ENCODE measurements at regions not wholly inside any gene's neighbourhood (a gene's known extent, or its start where the extent isn't known, plus 50 kb on each side); places are given as distances from the start of the nearest gene placed in this dataset.

DNA sequence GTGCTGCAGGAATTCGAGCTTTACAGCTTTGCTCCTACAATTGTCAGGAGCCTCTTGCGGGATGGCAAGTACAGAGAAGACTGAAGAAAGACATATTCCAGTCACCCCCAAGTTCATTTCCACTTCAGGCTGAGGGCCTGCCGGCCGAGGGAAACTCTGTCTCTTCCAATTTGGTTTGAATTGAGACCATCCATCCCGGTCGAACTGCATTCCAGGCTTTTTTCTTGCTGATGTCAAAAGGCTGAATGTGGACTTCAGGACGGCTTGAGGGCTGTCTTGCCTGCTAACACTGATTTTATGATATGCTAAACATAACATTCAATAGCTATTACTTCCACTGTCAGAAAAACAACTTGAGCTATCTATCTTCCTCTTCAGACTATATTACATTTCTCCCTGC is 79.8 kb upstream of the PLXNA2 start:
- Histone ChIP-seq H4K20me1 (ENCODE audit: insufficient read depth, low read length) (no peaks in the 10 kb centered on the region), H3K27me3 (ENCODE audit: insufficient read depth, low read length, poor library complexity) (peaks cover 17% of the 10 kb centered on the region), H3K9ac (ENCODE audit: low read depth, low read length) (no peak overlapping the region), H3K4me1 (ENCODE audit: insufficient read depth, low read length) (no peaks in the 10 kb centered on the region), H3K36me3 (ENCODE audit: insufficient read depth, low read length) (no peaks in the 10 kb centered on the region), H3K9me3 (ENCODE audit: insufficient read depth, low read length, severe bottlenecking) (no peaks in the 10 kb centered on the region), H3K4me2 (ENCODE audit: insufficient read depth, low read length) (no peak overlapping the region), H3K79me2 (ENCODE audit: insufficient read depth, low read length) (no peaks in the 10 kb centered on the region), H3K4me3 (ENCODE audit: low read depth in 1 of 2, low read length in 2 of 2) (no peak overlapping the region), H3K27ac (ENCODE audit: low read length) (no peak overlapping the region), H2AFZ (ENCODE audit: low read depth, low read length) (no peak overlapping the region)
- ATAC-seq (ENCODE audit: insufficient read depth, low read depth), result no peak
- no peak for TF ChIP-seq EZH2 (IDR thresholded peaks at IDR 0.05; ENCODE audit: borderline replicate concordance, low read depth, low read length, severe bottlenecking)
- TF ChIP-seq, protein P1, sequence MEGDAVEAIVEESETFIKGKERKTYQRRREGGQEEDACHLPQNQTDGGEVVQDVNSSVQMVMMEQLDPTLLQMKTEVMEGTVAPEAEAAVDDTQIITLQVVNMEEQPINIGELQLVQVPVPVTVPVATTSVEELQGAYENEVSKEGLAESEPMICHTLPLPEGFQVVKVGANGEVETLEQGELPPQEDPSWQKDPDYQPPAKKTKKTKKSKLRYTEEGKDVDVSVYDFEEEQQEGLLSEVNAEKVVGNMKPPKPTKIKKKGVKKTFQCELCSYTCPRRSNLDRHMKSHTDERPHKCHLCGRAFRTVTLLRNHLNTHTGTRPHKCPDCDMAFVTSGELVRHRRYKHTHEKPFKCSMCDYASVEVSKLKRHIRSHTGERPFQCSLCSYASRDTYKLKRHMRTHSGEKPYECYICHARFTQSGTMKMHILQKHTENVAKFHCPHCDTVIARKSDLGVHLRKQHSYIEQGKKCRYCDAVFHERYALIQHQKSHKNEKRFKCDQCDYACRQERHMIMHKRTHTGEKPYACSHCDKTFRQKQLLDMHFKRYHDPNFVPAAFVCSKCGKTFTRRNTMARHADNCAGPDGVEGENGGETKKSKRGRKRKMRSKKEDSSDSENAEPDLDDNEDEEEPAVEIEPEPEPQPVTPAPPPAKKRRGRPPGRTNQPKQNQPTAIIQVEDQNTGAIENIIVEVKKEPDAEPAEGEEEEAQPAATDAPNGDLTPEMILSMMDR (IDR thresholded peaks at IDR 0.05; ENCODE audit: borderline replicate concordance, extremely low read depth, low read length, poor library complexity, severe bottlenecking), result no peak
- DNase-seq, result no peak

DNA sequence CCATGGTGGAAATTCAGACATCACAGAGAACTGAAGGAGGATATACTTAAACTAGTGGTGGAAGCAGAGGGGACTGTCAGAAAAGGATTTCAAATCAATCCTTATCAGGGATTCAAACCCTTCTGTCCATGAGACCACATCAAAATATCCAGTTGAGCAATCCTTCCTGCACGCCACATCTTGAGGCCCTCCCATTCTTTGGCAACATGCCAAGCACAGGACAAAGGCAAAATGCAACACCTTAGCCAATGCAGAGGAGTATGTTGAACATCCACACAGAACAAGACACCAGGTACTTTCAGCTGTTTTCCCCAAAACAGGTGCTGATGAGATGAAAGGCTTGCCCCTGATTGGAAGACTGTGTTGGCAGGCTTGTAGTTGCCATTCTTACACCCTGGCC is 81.8 kb upstream of the PLXNA2 start:
- no peaks in the 10 kb centered on the region for H3K4me1 ChIP-seq (ENCODE audit: insufficient read depth, low read length)
- no peaks in the 10 kb centered on the region for H4K20me1 ChIP-seq (ENCODE audit: insufficient read depth, low read length)
- no peaks in the 10 kb centered on the region for H3K9me3 ChIP-seq (ENCODE audit: insufficient read depth, low read length, severe bottlenecking)
- no peaks in the 10 kb centered on the region for H3K79me2 ChIP-seq (ENCODE audit: insufficient read depth, low read length)
- H3K9ac ChIP-seq (ENCODE audit: low read depth, low read length), result no peak overlapping the region
- no peak overlapping the region for H3K4me3 ChIP-seq (ENCODE audit: low read depth in 1 of 2, low read length in 2 of 2)
- DNase-seq (no peak), ATAC-seq (ENCODE audit: insufficient read depth, low read depth) (no peak)
- no peak overlapping the region for H3K27ac ChIP-seq (ENCODE audit: low read length)
- TF ChIP-seq, protein P1 (IDR thresholded peaks at IDR 0.05; ENCODE audit: borderline replicate concordance, extremely low read depth, low read length, poor library complexity, severe bottlenecking), result no peak
- TF ChIP-seq EZH2 (IDR thresholded peaks at IDR 0.05; ENCODE audit: borderline replicate concordance, low read depth, low read length, severe bottlenecking), result no peak
- H3K27me3 ChIP-seq (ENCODE audit: insufficient read depth, low read length, poor library complexity), result peaks cover 13% of the 10 kb centered on the region
- H3K36me3 ChIP-seq (ENCODE audit: insufficient read depth, low read length), result no peaks in the 10 kb centered on the region
- no peak overlapping the region for H3K4me2 ChIP-seq (ENCODE audit: insufficient read depth, low read length)
- H2AFZ ChIP-seq (ENCODE audit: low read depth, low read length), result no peak overlapping the region

DNA sequence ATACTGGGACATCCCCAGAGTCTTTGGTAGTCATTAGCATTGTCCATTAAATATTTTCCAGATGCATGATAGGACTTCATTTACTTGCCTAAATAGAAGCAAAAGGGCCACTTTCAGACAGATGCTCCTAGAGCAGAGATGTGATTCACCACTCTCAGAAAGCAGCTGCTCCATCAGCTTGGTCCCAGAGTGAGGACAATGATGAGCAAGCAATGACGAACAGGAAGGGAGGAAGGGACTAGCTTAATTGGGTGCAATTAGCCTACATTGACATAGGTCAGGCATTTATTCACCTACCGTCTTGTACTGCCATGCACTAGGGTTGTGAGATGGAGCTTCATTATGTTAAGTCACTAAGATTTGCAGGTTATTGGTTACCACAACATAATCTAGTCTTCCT is 85.1 kb upstream of the PLXNA2 start:
- no peak for TF ChIP-seq EZH2 (IDR thresholded peaks at IDR 0.05; ENCODE audit: borderline replicate concordance, low read depth, low read length, severe bottlenecking)
- Histone ChIP-seq H3K79me2 (ENCODE audit: insufficient read depth, low read length) (no peaks in the 10 kb centered on the region), H2AFZ (ENCODE audit: low read depth, low read length) (no peak overlapping the region), H3K27me3 (ENCODE audit: insufficient read depth, low read length, poor library complexity) (peaks cover 12% of the 10 kb centered on the region), H3K36me3 (ENCODE audit: insufficient read depth, low read length) (no peaks in the 10 kb centered on the region), H3K9me3 (ENCODE audit: insufficient read depth, low read length, severe bottlenecking) (no peaks in the 10 kb centered on the region), H3K4me2 (ENCODE audit: insufficient read depth, low read length) (no peak overlapping the region), H4K20me1 (ENCODE audit: insufficient read depth, low read length) (no peaks in the 10 kb centered on the region), H3K9ac (ENCODE audit: low read depth, low read length) (no peak overlapping the region), H3K4me3 (ENCODE audit: low read depth in 1 of 2, low read length in 2 of 2) (no peak overlapping the region), H3K4me1 (ENCODE audit: insufficient read depth, low read length) (no peaks in the 10 kb centered on the region), H3K27ac (ENCODE audit: low read length) (no peak overlapping the region)
- ATAC-seq (ENCODE audit: insufficient read depth, low read depth), result no peak
- DNase-seq, result no peak

DNA sequence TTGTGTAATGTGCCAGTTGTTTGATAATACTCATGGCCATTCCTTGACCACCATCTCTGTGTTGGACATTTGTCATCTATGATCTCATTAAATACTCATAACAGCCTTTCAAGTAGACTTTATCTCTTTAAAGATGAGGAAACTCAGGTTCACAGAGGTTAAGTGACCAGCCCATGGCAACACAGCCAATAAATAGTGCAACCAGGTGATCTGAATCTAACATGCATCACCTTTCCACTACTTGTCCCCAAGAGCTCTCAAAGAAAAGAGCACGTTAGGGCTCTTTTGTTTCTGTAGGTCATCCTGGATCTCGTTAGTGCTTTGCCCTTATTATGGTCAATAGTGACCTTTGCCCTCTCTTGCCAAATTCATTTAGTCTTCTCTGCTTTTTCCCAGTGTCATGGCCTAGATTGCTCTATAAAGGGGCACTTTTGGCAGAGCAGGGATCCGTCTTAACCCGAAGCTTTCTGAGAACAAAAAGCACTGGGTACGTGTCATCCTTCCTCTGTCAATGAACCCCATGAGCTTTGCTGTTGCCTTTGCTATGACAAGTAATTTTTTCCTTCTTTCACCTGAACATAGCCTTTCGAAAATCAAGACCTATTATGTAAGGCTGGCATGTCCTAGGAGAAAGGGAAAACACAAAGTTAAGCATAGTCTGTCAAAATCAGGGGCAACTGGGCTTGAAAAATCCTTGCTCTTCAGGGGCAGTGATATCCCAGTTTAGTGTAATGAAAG is 88.0 kb upstream of the PLXNA2 start:
- H3K9ac ChIP-seq (ENCODE audit: low read depth, low read length), result no peak overlapping the region
- H3K27me3 ChIP-seq (ENCODE audit: insufficient read depth, low read length, poor library complexity), result peaks cover 4% of the 10 kb centered on the region
- H3K27ac ChIP-seq (ENCODE audit: low read length), result no peak overlapping the region
- no peak overlapping the region for H2AFZ ChIP-seq (ENCODE audit: low read depth, low read length)
- no peaks in the 10 kb centered on the region for H4K20me1 ChIP-seq (ENCODE audit: insufficient read depth, low read length)
- H3K4me3 ChIP-seq (ENCODE audit: low read depth in 1 of 2, low read length in 2 of 2), result no peak overlapping the region
- no peaks in the 10 kb centered on the region for H3K9me3 ChIP-seq (ENCODE audit: insufficient read depth, low read length, severe bottlenecking)
- TF ChIP-seq, protein P1 (IDR thresholded peaks at IDR 0.05; ENCODE audit: borderline replicate concordance, extremely low read depth, low read length, poor library complexity, severe bottlenecking), result no peak
- TF ChIP-seq EZH2 (IDR thresholded peaks at IDR 0.05; ENCODE audit: borderline replicate concordance, low read depth, low read length, severe bottlenecking), result no peak
- ATAC-seq (ENCODE audit: insufficient read depth, low read depth) (no peak), DNase-seq (no peak)
- H3K4me2 ChIP-seq (ENCODE audit: insufficient read depth, low read length), result no peak overlapping the region
- H3K36me3 ChIP-seq (ENCODE audit: insufficient read depth, low read length), result no peaks in the 10 kb centered on the region
- no peaks in the 10 kb centered on the region for H3K79me2 ChIP-seq (ENCODE audit: insufficient read depth, low read length)
- no peaks in the 10 kb centered on the region for H3K4me1 ChIP-seq (ENCODE audit: insufficient read depth, low read length)

Data from DND-41 (cell line).